HG03565 (cell line): ENCODE measurements at regions not wholly inside any gene's neighbourhood (a gene's known extent, or its start where the extent isn't known, plus 50 kb on each side); places are given as distances from the start of the nearest gene placed in this dataset.
"Not testable (repeated sequence)": the region's sequence is repeated elsewhere in the genome, so short reads cannot be mapped to it uniquely, and the experiment has no call there.

Source experiments
- ATAC-seq: cut with Tn5 transposase; IDR thresholded peaks from one replicate; pipeline ENCODE4 v1.9.1; 2021; ENCODE audit warnings: mild to moderate bottlenecking, moderate library complexity; ENCODE audit not compliant: unreplicated experiment

GRCh38 chr1:4207183-4207582, 307.1 kb upstream of the C1orf174 start:
- no peak for ATAC-seq

- ATAC-seq: no peak
Measured at GRCh38 chr1:4207842-4208692, 308.0 kb upstream of the C1orf174 start.

GRCh38 chr1:4210043-4210442, 310.0 kb upstream of the C1orf174 start:
- no peak for ATAC-seq

GRCh38 chr1:4212796-4213195, 312.7 kb upstream of the C1orf174 start:
- no peak for ATAC-seq

GRCh38 chr1:4213366-4213973, 313.4 kb upstream of the C1orf174 start:
- ATAC-seq: no peak

- no peak for ATAC-seq
Measured at GRCh38 chr1:4214826-4215225, 314.8 kb upstream of the C1orf174 start.

GRCh38 chr1:4215391-4215790, 315.3 kb upstream of the C1orf174 start:
- ATAC-seq: no peak

- ATAC-seq: no peak
Measured at GRCh38 chr1:4216231-4216630, 316.2 kb upstream of the C1orf174 start.

GRCh38 chr1:4218619-4219018, 318.5 kb upstream of the C1orf174 start:
- no peak for ATAC-seq

- ATAC-seq: no peak
Measured at GRCh38 chr1:4219111-4219510, 319.0 kb upstream of the C1orf174 start.

GRCh38 chr1:4219826-4220225, 319.8 kb upstream of the C1orf174 start:
- ATAC-seq: no peak

GRCh38 chr1:4220362-4220761, 320.3 kb upstream of the C1orf174 start:
- no peak for ATAC-seq

GRCh38 chr1:4221107-4221506, 321.0 kb upstream of the C1orf174 start:
- no peak for ATAC-seq

- ATAC-seq: no peak
Measured at GRCh38 chr1:4224684-4225467, 324.8 kb upstream of the C1orf174 start.

GRCh38 chr1:4227986-4228385, 327.9 kb upstream of the C1orf174 start:
- ATAC-seq: no peak

- ATAC-seq: no peak
Measured at GRCh38 chr1:4253935-4254334, 353.9 kb upstream of the C1orf174 start.

- ATAC-seq: no peak
Measured at GRCh38 chr1:4256351-4256750, 356.3 kb upstream of the C1orf174 start.

- ATAC-seq: not testable (repeated sequence)
Measured at GRCh38 chr1:4258146-4258777, 358.2 kb upstream of the C1orf174 start.

- no peak for ATAC-seq
Measured at GRCh38 chr1:4261327-4261726, 361.3 kb upstream of the C1orf174 start.

GRCh38 chr1:4262665-4263064, 362.6 kb upstream of the C1orf174 start:
- no peak for ATAC-seq

GRCh38 chr1:4263699-4264098, 363.6 kb upstream of the C1orf174 start:
- no peak for ATAC-seq
